Activated CD4-positive, alpha-beta memory T cell treated with anti-CD3 and anti-CD28 coated beads, Interleukin-2, amount 10 ng/mL, durations not matched to agents 7 days and 5 days (primary cell): ENCODE measurements at regions not wholly inside any gene's neighbourhood (a gene's known extent, or its start where the extent isn't known, plus 50 kb on each side); places are given as distances from the start of the nearest gene placed in this dataset.

Experiments used
- CTCF ChIA-PET: fragments of 350-600 bp; sonication (Branson Sonifier 250); formaldehyde crosslinking; loops from one replicate; lab custom pipeline; 2021; ENCODE audit warnings: antibody characterized with exemption, inconsistent platforms; lab: Charles Lee
- POLR2A ChIA-PET: fragments of 350-600 bp; sonication (Branson Sonifier 250); formaldehyde crosslinking; loops from one replicate; lab custom pipeline; 2021; ENCODE audit warnings: antibody characterized with exemption; lab: Charles Lee
- DNase-seq: peaks from one replicate; pipeline ENCODE4 v3.0.0-alpha.2; 2020
- H3K27ac Mint-ChIP-seq: one replicate; pipeline ENCODE4 v1.8.0; 2021; ENCODE audit warnings: mild to moderate bottlenecking, mixed read lengths
- H3K27me3 Mint-ChIP-seq: one replicate; pipeline ENCODE4 v1.8.0; 2021; ENCODE audit warnings: mixed read lengths
- H3K36me3 Mint-ChIP-seq: one replicate; pipeline ENCODE4 v1.8.0; 2021; ENCODE audit warnings: low read depth, mixed read lengths
- H3K4me1 Mint-ChIP-seq: one replicate; pipeline ENCODE4 v1.8.0; 2021; ENCODE audit warnings: mixed read lengths
- H3K4me3 Mint-ChIP-seq: one replicate; pipeline ENCODE4 v1.8.0; 2021; ENCODE audit warnings: mild to moderate bottlenecking, mixed read lengths
- H3K9me3 Mint-ChIP-seq: one replicate; pipeline ENCODE4 v1.8.0; 2021; ENCODE audit warnings: mixed read lengths

- Mint-ChIP-seq H3K36me3 (no peaks in the 10 kb centered on the region), H3K4me3 (no peak overlapping the region), H3K27me3 (peaks cover 6% of the 10 kb centered on the region), H3K4me1 (no peaks in the 10 kb centered on the region), H3K27ac (no peak overlapping the region), H3K9me3 (no peaks in the 10 kb centered on the region)
- ChIA-PET CTCF (no interaction called here), POLR2A (no interaction called here)
- no peak for DNase-seq
These were observed 103.8 kb upstream of the ZNF618 start for GRCh38 chr9:113772121-113772810.

GRCh38 chr9:113774963-113775362 lies 101.1 kb upstream of the ZNF618 start:
- H3K9me3 Mint-ChIP-seq: no peaks in the 10 kb centered on the region
- no peaks in the 10 kb centered on the region for H3K4me1 Mint-ChIP-seq
- no peak for DNase-seq
- ChIA-PET CTCF (no interaction called here), POLR2A (no interaction called here)
- no peak overlapping the region for H3K4me3 Mint-ChIP-seq
- no peak overlapping the region for H3K27ac Mint-ChIP-seq
- H3K27me3 Mint-ChIP-seq: no peaks in the 10 kb centered on the region
- no peaks in the 10 kb centered on the region for H3K36me3 Mint-ChIP-seq

GRCh38 chr9:113775749-113776148 lies 100.4 kb upstream of the ZNF618 start:
- Mint-ChIP-seq H3K27ac (no peak overlapping the region), H3K4me3 (no peak overlapping the region), H3K4me1 (no peaks in the 10 kb centered on the region), H3K36me3 (no peaks in the 10 kb centered on the region), H3K9me3 (no peaks in the 10 kb centered on the region), H3K27me3 (no peaks in the 10 kb centered on the region)
- CTCF ChIA-PET: no interaction called here
- POLR2A ChIA-PET: no interaction called here
- no peak for DNase-seq

- no peaks in the 10 kb centered on the region for H3K36me3 Mint-ChIP-seq
- no peak overlapping the region for H3K4me3 Mint-ChIP-seq
- no peak for DNase-seq
- no peaks in the 10 kb centered on the region for H3K9me3 Mint-ChIP-seq
- POLR2A ChIA-PET: no interaction called here
- H3K4me1 Mint-ChIP-seq: no peaks in the 10 kb centered on the region
- CTCF ChIA-PET: no interaction called here
- no peak overlapping the region for H3K27ac Mint-ChIP-seq
- no peaks in the 10 kb centered on the region for H3K27me3 Mint-ChIP-seq
These were observed 99.9 kb upstream of the ZNF618 start for GRCh38 chr9:113776194-113776593.

GRCh38 chr9:113781381-113781780 lies 94.7 kb upstream of the ZNF618 start:
- Mint-ChIP-seq H3K36me3 (no peaks in the 10 kb centered on the region), H3K4me1 (no peaks in the 10 kb centered on the region), H3K9me3 (no peaks in the 10 kb centered on the region), H3K4me3 (no peak overlapping the region), H3K27me3 (peaks cover 4% of the 10 kb centered on the region), H3K27ac (no peak overlapping the region)
- DNase-seq: no peak
- POLR2A ChIA-PET: no interaction called here
- CTCF ChIA-PET: no interaction called here

GRCh38 chr9:113781896-113782295 lies 94.2 kb upstream of the ZNF618 start:
- ChIA-PET POLR2A (no interaction called here), CTCF (no interaction called here)
- Mint-ChIP-seq H3K9me3 (no peaks in the 10 kb centered on the region), H3K27ac (no peak overlapping the region), H3K36me3 (no peaks in the 10 kb centered on the region), H3K4me3 (no peak overlapping the region), H3K27me3 (peaks cover 4% of the 10 kb centered on the region), H3K4me1 (no peaks in the 10 kb centered on the region)
- DNase-seq: no peak

- ChIA-PET CTCF (no interaction called here), POLR2A (no interaction called here)
- Mint-ChIP-seq H3K4me3 (no peak overlapping the region), H3K4me1 (no peaks in the 10 kb centered on the region), H3K36me3 (no peaks in the 10 kb centered on the region), H3K9me3 (no peaks in the 10 kb centered on the region), H3K27ac (no peak overlapping the region), H3K27me3 (peaks cover 4% of the 10 kb centered on the region)
- DNase-seq: no peak
These were observed 92.6 kb upstream of the ZNF618 start for GRCh38 chr9:113783475-113783874.

GRCh38 chr9:113785334-113785733 lies 90.8 kb upstream of the ZNF618 start:
- no peaks in the 10 kb centered on the region for H3K36me3 Mint-ChIP-seq
- no peaks in the 10 kb centered on the region for H3K9me3 Mint-ChIP-seq
- H3K4me1 Mint-ChIP-seq: no peaks in the 10 kb centered on the region
- peaks cover 5% of the 10 kb centered on the region for H3K27me3 Mint-ChIP-seq
- no peak overlapping the region for H3K4me3 Mint-ChIP-seq
- H3K27ac Mint-ChIP-seq: no peak overlapping the region
- CTCF ChIA-PET: no interaction called here
- no peak for DNase-seq
- POLR2A ChIA-PET: no interaction called here

- H3K4me1 Mint-ChIP-seq: no peaks in the 10 kb centered on the region
- DNase-seq: no peak
- peaks cover 5% of the 10 kb centered on the region for H3K27me3 Mint-ChIP-seq
- no peaks in the 10 kb centered on the region for H3K9me3 Mint-ChIP-seq
- H3K36me3 Mint-ChIP-seq: no peaks in the 10 kb centered on the region
- POLR2A ChIA-PET: no interaction called here
- H3K4me3 Mint-ChIP-seq: no peak overlapping the region
- CTCF ChIA-PET: no interaction called here
- no peak overlapping the region for H3K27ac Mint-ChIP-seq
These were observed 90.0 kb upstream of the ZNF618 start for GRCh38 chr9:113786071-113786470.

GRCh38 chr9:113787871-113788270 lies 88.2 kb upstream of the ZNF618 start:
- CTCF ChIA-PET: no interaction called here
- Mint-ChIP-seq H3K4me3 (no peak overlapping the region), H3K4me1 (no peaks in the 10 kb centered on the region), H3K9me3 (no peaks in the 10 kb centered on the region), H3K27ac (no peak overlapping the region), H3K27me3 (peaks cover 5% of the 10 kb centered on the region), H3K36me3 (no peaks in the 10 kb centered on the region)
- POLR2A ChIA-PET: no interaction called here
- no peak for DNase-seq

- CTCF ChIA-PET: no interaction called here
These were observed 87.3 kb upstream of the ZNF618 start for GRCh38 chr9:113788616-113789330.

GRCh38 chr9:113790093-113790492 lies 86.0 kb upstream of the ZNF618 start:
- no peaks in the 10 kb centered on the region for H3K4me1 Mint-ChIP-seq
- no peak for DNase-seq
- H3K9me3 Mint-ChIP-seq: no peaks in the 10 kb centered on the region
- H3K4me3 Mint-ChIP-seq: no peak overlapping the region
- H3K27me3 Mint-ChIP-seq: peaks cover 2% of the 10 kb centered on the region
- H3K36me3 Mint-ChIP-seq: no peaks in the 10 kb centered on the region
- ChIA-PET POLR2A (no interaction called here), CTCF (no interaction called here)
- no peak overlapping the region for H3K27ac Mint-ChIP-seq

More at GRCh38 chr9:113788616-113789330, 87.3 kb upstream of the ZNF618 start:
- no peaks in the 10 kb centered on the region for H3K36me3 Mint-ChIP-seq
- H3K27me3 Mint-ChIP-seq: peaks cover 2% of the 10 kb centered on the region
- H3K27ac Mint-ChIP-seq: no peak overlapping the region
- no peaks in the 10 kb centered on the region for H3K9me3 Mint-ChIP-seq
- H3K4me1 Mint-ChIP-seq: no peaks in the 10 kb centered on the region
- POLR2A ChIA-PET: no interaction called here
- no peak for DNase-seq
- H3K4me3 Mint-ChIP-seq: no peak overlapping the region

- DNase-seq: no peak
- ChIA-PET CTCF (no interaction called here), POLR2A (no interaction called here)
- H3K27me3 Mint-ChIP-seq: peaks cover under 1% of the 10 kb centered on the region
- H3K27ac Mint-ChIP-seq: no peak overlapping the region
- H3K4me1 Mint-ChIP-seq: no peaks in the 10 kb centered on the region
- no peak overlapping the region for H3K4me3 Mint-ChIP-seq
- no peaks in the 10 kb centered on the region for H3K36me3 Mint-ChIP-seq
- H3K9me3 Mint-ChIP-seq: no peaks in the 10 kb centered on the region
These were observed 82.6 kb upstream of the ZNF618 start for GRCh38 chr9:113793558-113793957.

GRCh38 chr9:113794721-113795120 lies 81.4 kb upstream of the ZNF618 start:
- ChIA-PET POLR2A (no interaction called here), CTCF (no interaction called here)
- no peak overlapping the region for H3K4me3 Mint-ChIP-seq
- H3K4me1 Mint-ChIP-seq: no peaks in the 10 kb centered on the region
- no peaks in the 10 kb centered on the region for H3K36me3 Mint-ChIP-seq
- H3K9me3 Mint-ChIP-seq: no peaks in the 10 kb centered on the region
- no peak for DNase-seq
- H3K27me3 Mint-ChIP-seq: no peaks in the 10 kb centered on the region
- no peak overlapping the region for H3K27ac Mint-ChIP-seq
